Smooth muscle cell (in vitro differentiated cells): ENCODE measurements at regions not wholly inside any gene's neighbourhood (a gene's known extent, or its start where the extent isn't known, plus 50 kb on each side); places are given as distances from the start of the nearest gene placed in this dataset.
"Not testable (repeated sequence)": the region's sequence is repeated elsewhere in the genome, so short reads cannot be mapped to it uniquely, and the experiment has no call there.

Experiments
- DNase-seq: peaks from one replicate; lab custom pipeline; 2025; ENCODE audit not compliant: unreplicated experiment; lab: John Stamatoyannopoulos, UW
- H2AFZ ChIP-seq: fragments of 200-600 bp; sonication (generic); 2 replicates; pipeline ENCODE4 v1.6.0; 2016; ENCODE audit warnings: antibody characterized with exemption, low read depth, mild to moderate bottlenecking
- H3F3A ChIP-seq: fragments of 200-600 bp; sonication (generic); 2 replicates; pipeline ENCODE4 v1.6.0; 2017; ENCODE audit warnings: antibody characterized with exemption, low read depth
- H3K27ac ChIP-seq: fragments of 200-600 bp; sonication (generic); 2 replicates; pipeline ENCODE4 v1.5.1; 2016; ENCODE audit warnings: low read depth, mild to moderate bottlenecking
- H3K27me3 ChIP-seq: fragments of 200-600 bp; sonication (generic); 2 replicates; pipeline ENCODE4 v1.6.1; 2016; ENCODE audit warnings: low read depth, mild to moderate bottlenecking
- H3K36me3 ChIP-seq: fragments of 200-600 bp; sonication (generic); 2 replicates; pipeline ENCODE4 v1.5.1; 2016; ENCODE audit warnings: low read depth
- H3K4me1 ChIP-seq: fragments of 200-600 bp; sonication (generic); 2 replicates; pipeline ENCODE4 v1.5.1; 2016; ENCODE audit warnings: low read depth
- H3K4me2 ChIP-seq: fragments of 200-600 bp; sonication (generic); 2 replicates; pipeline ENCODE4 v1.6.0; 2016; ENCODE audit warnings: mild to moderate bottlenecking
- H3K4me3 ChIP-seq: fragments of 200-600 bp; sonication (generic); 2 replicates; pipeline ENCODE4 v1.5.1; 2016; ENCODE audit warnings: mild to moderate bottlenecking
- H3K79me2 ChIP-seq: fragments of 200-600 bp; sonication (generic); 2 replicates; pipeline ENCODE4 v1.6.0; 2016; ENCODE audit warnings: low read depth, mild to moderate bottlenecking
- H3K9ac ChIP-seq: fragments of 200-600 bp; sonication (generic); 2 replicates; pipeline ENCODE4 v1.6.0; 2016; ENCODE audit warnings: low read depth
- H3K9me3 ChIP-seq: fragments of 200-600 bp; sonication (generic); replicated peaks from 2 replicates; pipeline ENCODE4 v1.5.1; 2016; ENCODE audit warnings: low read depth
- H4K20me1 ChIP-seq: fragments of 200-600 bp; sonication (generic); 2 replicates; pipeline ENCODE4 v1.6.0; 2016; ENCODE audit warnings: low read depth
- CTCF ChIP-seq: fragments of 200-600 bp; sonication (generic); IDR thresholded peaks from 2 replicates; pipeline ENCODE4 v1.5.1; 2017; ENCODE audit warnings: borderline replicate concordance, mild to moderate bottlenecking, antibody characterized with exemption; ENCODE audit not compliant: insufficient read depth, poor library complexity, severe bottlenecking
- whole genome bisulfite sequencing: methylation state at CpG from one replicate; pipeline ENCODE4 v1.1.7; 2016; ENCODE audit warnings: low lambda C conversion rate; 5-methylcytosine and 5-hydroxymethylcytosine counted together

GRCh38 chr4:31199644-31200043 lies 479.5 kb downstream of the PCDH7 start:
- Histone ChIP-seq H2AFZ (no peak overlapping the region), H3K4me3 (no peak overlapping the region), H3K9me3 (no peaks in the 10 kb centered on the region), H3K27ac (no peak overlapping the region), H3F3A (no peaks in the 10 kb centered on the region), H4K20me1 (no peaks in the 10 kb centered on the region), H3K4me1 (no peaks in the 10 kb centered on the region), H3K79me2 (no peaks in the 10 kb centered on the region), H3K36me3 (no peaks in the 10 kb centered on the region), H3K4me2 (no peak overlapping the region), H3K9ac (no peak overlapping the region), H3K27me3 (no peaks in the 10 kb centered on the region)
- WGBS, result 95% methylated on average over 5 of the region's 5 CpGs
- DNase-seq, result no peak
- TF ChIP-seq CTCF, result no peak

GRCh38 chr4:31202054-31202453 lies 481.9 kb downstream of the PCDH7 start:
- not testable (repeated sequence) for H3K27me3 ChIP-seq, H3K4me2 ChIP-seq, DNase-seq, H3K9me3 ChIP-seq, H4K20me1 ChIP-seq, H3K36me3 ChIP-seq, H2AFZ ChIP-seq, H3K79me2 ChIP-seq, H3K4me1 ChIP-seq, H3K27ac ChIP-seq, H3K4me3 ChIP-seq, H3K9ac ChIP-seq, H3F3A ChIP-seq
- 92% methylated on average over 9 of the region's 9 CpGs for WGBS

DNA sequence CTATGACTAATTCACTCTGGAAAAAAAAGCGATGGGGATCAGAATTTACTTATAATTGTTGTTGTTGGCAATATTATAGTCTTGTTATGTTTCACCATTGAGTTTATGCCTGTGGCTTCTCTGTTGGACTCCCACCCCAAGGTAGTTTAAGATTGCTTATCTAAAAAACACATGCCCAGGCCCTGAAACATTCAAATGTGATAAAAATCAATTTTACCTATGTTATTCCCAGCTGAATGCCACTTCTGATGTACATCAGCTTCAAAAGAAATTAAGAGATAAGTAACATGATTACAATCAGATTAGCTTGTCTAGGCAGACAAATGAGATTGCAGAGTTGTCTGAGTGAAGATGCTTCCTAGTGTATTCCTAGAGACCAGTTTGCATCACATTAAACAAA lies 484.7 kb downstream of the PCDH7 start:
- Histone ChIP-seq H3K4me2 (no peak overlapping the region), H3K4me1 (no peaks in the 10 kb centered on the region), H3K4me3 (no peak overlapping the region), H2AFZ (no peak overlapping the region), H3K79me2 (no peaks in the 10 kb centered on the region), H3F3A (no peaks in the 10 kb centered on the region), H3K9me3 (no peaks in the 10 kb centered on the region), H3K9ac (no peak overlapping the region), H3K27me3 (no peaks in the 10 kb centered on the region), H4K20me1 (no peaks in the 10 kb centered on the region), H3K27ac (no peak overlapping the region), H3K36me3 (no peaks in the 10 kb centered on the region)
- TF ChIP-seq CTCF, result no peak
- 88% methylated on average over 1 of the region's 1 CpG for WGBS
- no peak for DNase-seq

DNA sequence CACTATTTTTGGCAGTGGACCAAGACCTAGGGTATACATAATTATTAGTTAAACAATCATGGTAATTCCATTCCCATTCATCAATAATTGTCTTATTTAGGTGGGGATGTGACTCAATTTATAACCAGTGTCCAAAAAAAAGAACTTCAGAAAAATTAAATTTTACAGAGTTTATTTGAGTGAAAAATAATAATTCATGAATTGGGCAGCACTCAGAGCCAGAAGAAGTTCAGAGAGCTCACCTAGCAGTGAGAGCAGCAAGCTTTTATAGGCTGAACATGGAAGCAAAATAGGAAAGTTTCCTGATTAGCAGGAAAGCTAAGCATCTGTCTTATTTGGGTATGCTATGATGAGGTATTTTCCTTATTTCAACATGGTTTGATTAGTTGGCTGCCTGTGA lies 500.8 kb downstream of the PCDH7 start:
- H3F3A ChIP-seq, result no peaks in the 10 kb centered on the region
- TF ChIP-seq CTCF, result no peak
- H2AFZ ChIP-seq, result no peak overlapping the region
- H3K4me2 ChIP-seq, result no peak overlapping the region
- H3K27ac ChIP-seq, result no peak overlapping the region
- no peak for DNase-seq
- no peaks in the 10 kb centered on the region for H4K20me1 ChIP-seq
- H3K79me2 ChIP-seq, result no peaks in the 10 kb centered on the region
- no peak overlapping the region for H3K9ac ChIP-seq
- no peak overlapping the region for H3K4me3 ChIP-seq
- no peaks in the 10 kb centered on the region for H3K36me3 ChIP-seq
- H3K4me1 ChIP-seq, result no peaks in the 10 kb centered on the region
- no peaks in the 10 kb centered on the region for H3K9me3 ChIP-seq
- no peaks in the 10 kb centered on the region for H3K27me3 ChIP-seq
